GM23338 (cell line): ENCODE measurements at regions not wholly inside any gene's neighbourhood (a gene's known extent, or its start where the extent isn't known, plus 50 kb on each side); places are given as distances from the start of the nearest gene placed in this dataset.
A peak's percentile ranks its signal among the peaks of the same experiment; 100 is the strongest.

Experiments
- ATAC-seq: fragments of 200-7000 bp; cut with Tn5 transposase; 3 replicates; pipeline ENCODE4 v1.9.1; 2020
- DNase-seq: peaks from one replicate; pipeline ENCODE4 v3.0.0-alpha.2; 2015; ENCODE audit warnings: low spot score
- H2AFZ ChIP-seq: fragments of 200-600 bp; sonication (generic); 2 replicates; pipeline ENCODE4 v1.8.0; 2016; ENCODE audit warnings: antibody characterized with exemption, mild to moderate bottlenecking, moderate library complexity
- H3F3A ChIP-seq: fragments of 200-600 bp; sonication (generic); replicated peaks from 2 replicates; pipeline ENCODE4 v1.8.0; 2017; ENCODE audit warnings: antibody characterized with exemption, mixed run types, low read depth
- H3K27ac ChIP-seq: fragments of 200-600 bp; sonication (generic); 2 replicates; pipeline ENCODE4 v1.6.1; 2016; ENCODE audit warnings: low read depth
- H3K27me3 ChIP-seq: fragments of 200-600 bp; sonication (generic); 2 replicates; pipeline ENCODE4 v1.8.0; 2016; ENCODE audit warnings: mild to moderate bottlenecking, mixed run types, moderate library complexity; ENCODE audit not compliant: insufficient read depth
- H3K36me3 ChIP-seq: fragments of 200-600 bp; sonication (generic); 2 replicates; pipeline ENCODE4 v1.8.0; 2016; ENCODE audit warnings: mild to moderate bottlenecking; ENCODE audit not compliant: insufficient read depth
- H3K4me1 ChIP-seq: fragments of 200-600 bp; sonication (generic); 2 replicates; pipeline ENCODE4 v1.8.0; 2016; ENCODE audit warnings: mild to moderate bottlenecking, moderate library complexity; ENCODE audit not compliant: insufficient read depth
- H3K4me2 ChIP-seq: fragments of 200-600 bp; sonication (generic); 2 replicates; pipeline ENCODE4 v1.7.1; 2017; ENCODE audit warnings: mixed run types
- H3K4me3 ChIP-seq: fragments of 200-600 bp; sonication (generic); 2 replicates; pipeline ENCODE4 v1.6.1; 2016; ENCODE audit warnings: mixed run types
- H3K79me2 ChIP-seq: fragments of 200-600 bp; sonication (generic); replicated peaks from 2 replicates; pipeline ENCODE4 v1.8.0; 2017; ENCODE audit warnings: mild to moderate bottlenecking; ENCODE audit not compliant: insufficient read depth
- H3K9me2 ChIP-seq: fragments of 200-600 bp; sonication (generic); 2 replicates; pipeline ENCODE4 v1.8.0; 2017; ENCODE audit not compliant: insufficient read depth
- H4K20me1 ChIP-seq: fragments of 200-600 bp; sonication (generic); replicated peaks from 2 replicates; pipeline ENCODE4 v1.8.0; 2017; ENCODE audit warnings: mild to moderate bottlenecking; ENCODE audit not compliant: insufficient read depth
- H3K27ac Mint-ChIP-seq: 2 replicates; pipeline ENCODE4 v1.8.0; 2020; ENCODE audit warnings: inconsistent platforms, mild to moderate bottlenecking, moderate library complexity, mixed read lengths
- H3K27me3 Mint-ChIP-seq: 3 replicates; pipeline ENCODE4 v1.8.0; 2022; ENCODE audit warnings: low read depth, mild to moderate bottlenecking, moderate library complexity, mixed read lengths, inconsistent platforms; ENCODE audit not compliant: insufficient read depth, poor library complexity
- H3K36me3 Mint-ChIP-seq: 3 replicates; pipeline ENCODE4 v1.8.0; 2021; ENCODE audit warnings: low read depth, mild to moderate bottlenecking, inconsistent platforms, moderate library complexity, mixed read lengths
- H3K4me1 Mint-ChIP-seq: 3 replicates; pipeline ENCODE4 v1.8.0; 2020; ENCODE audit warnings: mild to moderate bottlenecking, inconsistent platforms, mixed read lengths
- H3K4me3 Mint-ChIP-seq: 3 replicates; pipeline ENCODE4 v1.8.0; 2021; ENCODE audit warnings: moderate library complexity, mild to moderate bottlenecking, inconsistent platforms, mixed read lengths
- H3K9me3 Mint-ChIP-seq: 3 replicates; pipeline ENCODE4 v1.8.0; 2020; ENCODE audit warnings: moderate library complexity, mild to moderate bottlenecking, inconsistent platforms, mixed read lengths
- CREB1 ChIP-seq: fragments of 250-450 bp; sonication (Bioruptor Pico); IDR thresholded peaks from 2 replicates; pipeline ENCODE4 v1.5.0; 2020; ENCODE audit warnings: low read depth, mild to moderate bottlenecking, moderate library complexity
- CTCF ChIP-seq, 2 experiments: fragments of 200-600 bp in 1 of 2; sonication (generic) in 1 of 2; conservative IDR thresholded peaks; 2 replicates each; pipeline versions ENCODE4 v1.5.1 to v1.6.1; 2016 to 2017; ENCODE audit warnings: antibody characterized with exemption in 2 of 2, low read depth in 2 of 2, mild to moderate bottlenecking in 2 of 2, moderate library complexity in 1 of 2
- ETS1 ChIP-seq: IDR thresholded peaks from 2 replicates; pipeline ENCODE4 v1.6.1; 2016; ENCODE audit warnings: antibody characterized with exemption
- EZH2 ChIP-seq: fragments of 200-600 bp; sonication (generic); IDR thresholded peaks from one replicate; pipeline ENCODE4 v1.8.0; 2017; ENCODE audit warnings: antibody characterized with exemption, mild to moderate bottlenecking, low read depth; ENCODE audit not compliant: unreplicated experiment
- EZH2phosphoT487 ChIP-seq: fragments of 200-600 bp; sonication (generic); IDR thresholded peaks from one replicate; pipeline ENCODE4 v1.8.1; 2018; ENCODE audit warnings: antibody characterized with exemption; ENCODE audit not compliant: unreplicated experiment
- JUNB ChIP-seq: IDR thresholded peaks from one replicate; pipeline ENCODE4 v1.6.1; 2016; ENCODE audit warnings: antibody characterized with exemption; ENCODE audit not compliant: unreplicated experiment
- NANOG ChIP-seq: IDR thresholded peaks from 2 replicates; pipeline ENCODE4 v1.6.1; 2016; ENCODE audit warnings: antibody characterized with exemption, borderline replicate concordance
- POLR2AphosphoS5 ChIP-seq: IDR thresholded peaks from 2 replicates; pipeline ENCODE4 v1.6.1; 2016; ENCODE audit warnings: antibody characterized with exemption, low read depth
- REST ChIP-seq: IDR thresholded peaks from one replicate; pipeline ENCODE4 v1.6.1; 2018; ENCODE audit warnings: antibody characterized with exemption; ENCODE audit not compliant: unreplicated experiment
- STAT1 ChIP-seq: IDR thresholded peaks from one replicate; pipeline ENCODE4 v1.6.1; 2016; ENCODE audit warnings: antibody characterized with exemption; ENCODE audit not compliant: unreplicated experiment
- ZNF114 ChIP-seq: fragments of 250-450 bp; sonication (Bioruptor Pico); IDR thresholded peaks from 2 replicates; pipeline ENCODE4 v1.5.0; 2020; ENCODE audit warnings: mild to moderate bottlenecking, moderate library complexity
- ZNF331 ChIP-seq: fragments of 250-450 bp; sonication (Bioruptor Pico); IDR thresholded peaks from 2 replicates; pipeline ENCODE4 v1.5.0; 2020; ENCODE audit warnings: low read depth, mild to moderate bottlenecking, moderate library complexity
- ZNF462 ChIP-seq: fragments of 250-450 bp; sonication (Bioruptor Pico); IDR thresholded peaks from 2 replicates; pipeline ENCODE4 v1.5.0; 2020; ENCODE audit warnings: mild to moderate bottlenecking, moderate library complexity

GRCh38 chr15:38042211-38042610, 107.8 kb downstream of the TMCO5A start:
- Mint-ChIP-seq H3K27me3 (no peaks in the 10 kb centered on the region), H3K9me3 (no peaks in the 10 kb centered on the region), H3K4me3 (no peak overlapping the region), H3K27ac (no peak overlapping the region), H3K4me1 (peaks cover 14% of the 10 kb centered on the region), H3K36me3 (no peaks in the 10 kb centered on the region)
- no peaks in the 10 kb centered on the region for H3K79me2 ChIP-seq
- H2AFZ ChIP-seq, result peak overlapping the region; percentile 95; the same call in 1 of the 2 replicates
- no peak overlapping the region for H3K27ac ChIP-seq
- no peaks in the 10 kb centered on the region for H3K27me3 ChIP-seq
- H3K4me3 ChIP-seq, result no peak overlapping the region
- H3K9me2 ChIP-seq, result no peaks in the 10 kb centered on the region; the same call in 1 of the 2 replicates
- H4K20me1 ChIP-seq, result no peaks in the 10 kb centered on the region
- DNase-seq (no peak), ATAC-seq (no peak)
- no peaks in the 10 kb centered on the region for H3K36me3 ChIP-seq
- no peaks in the 10 kb centered on the region for H3F3A ChIP-seq
- TF ChIP-seq ZNF331, result no peak
- no peak for TF ChIP-seq CTCF (conservative IDR thresholded peaks at IDR 0.05; ENCODE audit: low read depth in 2 of 2)
- TF ChIP-seq EZH2, result no peak
- TF ChIP-seq POLR2AphosphoS5, result no peak
- TF ChIP-seq CREB1 (CRISPR knock-in tag), result no peak
- no peak for TF ChIP-seq EZH2phosphoT487
- TF ChIP-seq STAT1, result no peak
- no peak for TF ChIP-seq ETS1
- no peak for TF ChIP-seq ZNF462
- no peak for TF ChIP-seq REST
- no peak for TF ChIP-seq ZNF114 (CRISPR knock-in tag)
- TF ChIP-seq JUNB, result no peak
- no peak for TF ChIP-seq NANOG
- H3K4me1 ChIP-seq, result 0 out of 2 replicates have a peak, but pooled peaks cover 5% of the 10 kb centered on the region
- H3K4me2 ChIP-seq, result no peak overlapping the region
